ENCODE measurements at regions not wholly inside any gene's neighbourhood (a gene's known extent, or its start where the extent isn't known, plus 50 kb on each side); places are given as distances from the start of the nearest gene placed in this dataset.
"Not testable (repeated sequence)": the region's sequence is repeated elsewhere in the genome, so short reads cannot be mapped to it uniquely, and the experiment has no call there.

- WGBS, 4 donors = 11 to 44% (median 34%) methylated on average over 1 to 5 of the region's 5 CpGs
- H3K27ac ChIP-seq; H3K9me3 ChIP-seq (replicated peaks in 1 of 3); intact Hi-C loops (cut with DNase I); H3K36me3 ChIP-seq (replicated peaks in 1 of 2); H3K4me3 ChIP-seq; H3K4me1 ChIP-seq (replicated peaks in 1 of 2); H3K27me3 ChIP-seq: not testable (repeated sequence)
- TF ChIP-seq, protein P1, sequence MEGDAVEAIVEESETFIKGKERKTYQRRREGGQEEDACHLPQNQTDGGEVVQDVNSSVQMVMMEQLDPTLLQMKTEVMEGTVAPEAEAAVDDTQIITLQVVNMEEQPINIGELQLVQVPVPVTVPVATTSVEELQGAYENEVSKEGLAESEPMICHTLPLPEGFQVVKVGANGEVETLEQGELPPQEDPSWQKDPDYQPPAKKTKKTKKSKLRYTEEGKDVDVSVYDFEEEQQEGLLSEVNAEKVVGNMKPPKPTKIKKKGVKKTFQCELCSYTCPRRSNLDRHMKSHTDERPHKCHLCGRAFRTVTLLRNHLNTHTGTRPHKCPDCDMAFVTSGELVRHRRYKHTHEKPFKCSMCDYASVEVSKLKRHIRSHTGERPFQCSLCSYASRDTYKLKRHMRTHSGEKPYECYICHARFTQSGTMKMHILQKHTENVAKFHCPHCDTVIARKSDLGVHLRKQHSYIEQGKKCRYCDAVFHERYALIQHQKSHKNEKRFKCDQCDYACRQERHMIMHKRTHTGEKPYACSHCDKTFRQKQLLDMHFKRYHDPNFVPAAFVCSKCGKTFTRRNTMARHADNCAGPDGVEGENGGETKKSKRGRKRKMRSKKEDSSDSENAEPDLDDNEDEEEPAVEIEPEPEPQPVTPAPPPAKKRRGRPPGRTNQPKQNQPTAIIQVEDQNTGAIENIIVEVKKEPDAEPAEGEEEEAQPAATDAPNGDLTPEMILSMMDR (IDR thresholded peaks at IDR 0.05) = peak in 1 of 6 experiments; percentile 22
- DNase-seq = peak in 6 of 7 donors; percentile 28 to 64 (median 55)
These were observed 1535.1 kb downstream of the RPIA start for GRCh38 chr2:90226465-90227072.

DNA sequence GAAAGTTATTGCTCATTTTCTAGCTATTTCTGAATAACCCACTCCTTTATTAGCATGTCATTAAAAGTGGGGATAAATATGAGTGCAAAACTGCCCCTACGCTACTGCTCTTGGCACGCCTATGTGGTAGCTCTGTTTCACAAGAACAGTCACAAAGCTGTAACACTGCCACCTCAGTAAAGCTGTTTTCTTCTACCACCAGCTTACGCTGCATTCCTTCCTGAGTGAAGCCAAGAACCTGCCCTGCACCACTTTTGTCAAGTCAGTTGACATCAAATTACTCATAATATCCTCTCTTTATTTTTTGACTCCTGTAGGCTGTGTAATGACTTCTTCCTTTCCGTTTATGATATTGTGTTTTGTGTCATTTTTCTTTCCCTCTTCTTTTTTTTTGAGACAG is 1539.7 kb downstream of the RPIA start:
- DNase-seq; intact Hi-C loops (cut with DNase I); H3K27ac ChIP-seq; H3K27me3 ChIP-seq; H3K4me3 ChIP-seq; H3K4me1 ChIP-seq (replicated peaks in 1 of 2); H3K9me3 ChIP-seq (replicated peaks in 1 of 3); H3K36me3 ChIP-seq (replicated peaks in 1 of 2): not testable (repeated sequence)
- 69 to 85% (median 77%) methylated on average over 3 to 4 of the region's 4 CpGs for WGBS, 4 donors

DNA sequence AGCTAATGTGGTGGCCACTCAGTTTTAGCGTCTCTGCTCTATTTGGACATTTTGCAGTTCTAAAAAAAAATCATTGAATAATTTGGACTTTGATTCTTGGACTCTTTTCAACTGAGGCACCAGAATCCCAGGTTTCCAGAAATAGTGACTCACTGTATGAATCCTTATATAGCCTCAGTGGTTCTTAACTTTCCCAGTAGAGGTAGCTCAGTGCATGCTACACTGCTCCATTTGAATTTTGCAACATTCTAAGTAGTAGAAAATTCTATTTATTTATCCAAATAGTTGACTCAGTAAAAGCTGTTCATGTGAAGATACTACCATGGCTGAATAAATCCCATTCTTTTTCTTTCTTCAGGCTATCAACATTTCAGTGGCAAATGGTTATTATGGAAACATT is 1544.0 kb downstream of the RPIA start:
- H3K9me3 ChIP-seq (replicated peaks in 1 of 3); intact Hi-C loops (cut with DNase I); H3K27me3 ChIP-seq; H3K36me3 ChIP-seq (replicated peaks in 1 of 2); DNase-seq; H3K27ac ChIP-seq; H3K4me1 ChIP-seq (replicated peaks in 1 of 2); H3K4me3 ChIP-seq: not testable (repeated sequence)
- 50 to 100% (median 64%) methylated on average over 1 of the region's 1 CpG; no CpG with 5 or more reads in 1 of the 4 donors for WGBS, 4 donors

DNA sequence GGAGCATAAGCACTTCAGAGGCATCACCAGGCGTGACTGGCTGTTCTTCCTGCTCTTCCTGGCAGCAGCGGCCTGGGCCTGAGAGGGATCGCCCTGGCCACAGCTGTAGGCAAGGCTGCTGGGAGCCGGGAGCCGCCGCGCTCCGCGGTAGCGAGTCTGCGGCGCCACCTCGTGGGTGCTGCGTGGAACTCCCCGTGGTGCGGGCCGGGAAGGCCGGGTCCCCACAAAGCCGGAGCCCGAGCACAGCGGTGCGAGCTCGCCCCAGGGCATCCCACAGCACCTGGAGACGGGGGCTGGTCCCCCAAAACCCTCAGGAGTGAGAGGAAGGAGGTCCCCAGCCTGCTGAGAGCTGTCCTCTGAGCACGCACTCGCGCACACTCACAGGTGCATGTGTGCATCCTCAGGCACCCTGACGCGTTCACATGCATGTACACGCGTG is 1546.5 kb downstream of the RPIA start:
- TF ChIP-seq, protein P1 (IDR thresholded peaks at IDR 0.05) = peak in 3 of 6 experiments; percentile 12 to 49 (median 16)
- H3K27me3 ChIP-seq; H3K36me3 ChIP-seq (replicated peaks in 1 of 2); H3K4me3 ChIP-seq; H3K4me1 ChIP-seq (replicated peaks in 1 of 2); H3K9me3 ChIP-seq (replicated peaks in 1 of 3); intact Hi-C loops (cut with DNase I); H3K27ac ChIP-seq: not testable (repeated sequence)
- WGBS, 4 donors = 10 to 36% (median 21%) methylated on average over 3 to 31 of the region's 31 CpGs
- DNase-seq = peak; percentile 51 to 81 (median 75)

DNA sequence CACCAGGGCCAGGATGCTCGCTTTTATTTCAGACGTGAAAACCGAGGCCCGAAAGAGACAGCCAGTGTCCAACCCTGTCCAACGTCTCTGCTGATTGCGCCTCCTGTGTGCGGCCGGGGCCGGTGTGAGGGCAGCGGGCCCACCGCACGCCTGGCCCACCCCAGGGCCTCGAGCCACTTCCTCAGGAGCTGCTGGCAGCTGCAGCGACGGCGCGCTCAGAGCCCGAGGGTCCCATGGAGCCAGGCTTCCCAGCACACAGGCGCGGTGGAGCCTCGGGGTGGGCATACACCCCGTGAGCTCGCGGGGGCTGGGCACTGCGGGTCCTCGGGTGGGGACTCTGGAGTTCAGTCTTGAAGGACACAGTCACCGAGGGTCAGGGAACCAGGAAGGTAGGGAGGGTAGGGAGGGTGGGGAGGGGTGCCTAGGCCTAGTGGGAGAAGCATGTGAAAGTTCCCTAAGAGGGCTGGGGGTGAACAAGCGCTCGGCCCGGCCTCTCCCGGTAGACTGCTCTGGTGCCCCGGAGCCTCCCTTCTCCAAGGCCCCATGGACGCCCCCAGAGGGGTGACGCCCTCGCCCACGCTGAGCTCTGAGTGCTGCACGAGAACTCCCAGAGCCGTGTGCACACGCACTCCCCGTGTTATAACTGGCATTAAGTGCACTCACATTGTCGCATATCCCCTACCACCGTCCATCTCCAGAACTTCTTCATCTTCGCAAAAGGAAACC is 1547.2 kb downstream of the RPIA start:
- H3K27ac ChIP-seq; DNase-seq; H3K4me3 ChIP-seq; H3K27me3 ChIP-seq; H3K36me3 ChIP-seq (replicated peaks in 1 of 2); intact Hi-C loops (cut with DNase I); H3K4me1 ChIP-seq (replicated peaks in 1 of 2); H3K9me3 ChIP-seq (replicated peaks in 1 of 3): not testable (repeated sequence)
- 75 to 86% (median 83%) methylated on average over 14 to 43 of the region's 43 CpGs for WGBS, 4 donors

DNA sequence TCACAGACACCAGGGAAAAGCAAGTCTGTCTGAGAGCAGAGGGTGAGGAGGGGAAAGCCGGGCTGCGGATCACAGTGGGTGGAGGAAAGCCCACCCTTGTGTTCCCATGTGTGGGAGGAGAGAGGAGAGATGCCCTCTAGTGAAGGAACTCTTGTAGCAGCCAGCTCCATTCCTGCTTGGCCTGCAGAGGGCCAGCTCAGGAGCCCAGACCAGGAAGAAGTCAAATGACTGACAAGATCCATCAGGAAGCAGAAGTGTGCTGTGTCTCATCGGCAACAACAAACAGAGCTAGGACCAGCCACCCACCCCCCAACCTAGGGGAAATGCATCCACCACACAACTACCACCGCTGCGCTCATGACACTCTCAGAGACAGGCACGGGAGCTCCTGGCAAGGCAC is 1548.3 kb downstream of the RPIA start:
- H3K27me3 ChIP-seq; H3K36me3 ChIP-seq (replicated peaks in 1 of 2); H3K4me1 ChIP-seq (replicated peaks in 1 of 2); H3K27ac ChIP-seq; intact Hi-C loops (cut with DNase I); DNase-seq; H3K9me3 ChIP-seq (replicated peaks in 1 of 3); H3K4me3 ChIP-seq: not testable (repeated sequence)
- WGBS, 4 donors = 68 to 100% (median 82%) methylated on average over 1 to 5 of the region's 6 CpGs

DNA sequence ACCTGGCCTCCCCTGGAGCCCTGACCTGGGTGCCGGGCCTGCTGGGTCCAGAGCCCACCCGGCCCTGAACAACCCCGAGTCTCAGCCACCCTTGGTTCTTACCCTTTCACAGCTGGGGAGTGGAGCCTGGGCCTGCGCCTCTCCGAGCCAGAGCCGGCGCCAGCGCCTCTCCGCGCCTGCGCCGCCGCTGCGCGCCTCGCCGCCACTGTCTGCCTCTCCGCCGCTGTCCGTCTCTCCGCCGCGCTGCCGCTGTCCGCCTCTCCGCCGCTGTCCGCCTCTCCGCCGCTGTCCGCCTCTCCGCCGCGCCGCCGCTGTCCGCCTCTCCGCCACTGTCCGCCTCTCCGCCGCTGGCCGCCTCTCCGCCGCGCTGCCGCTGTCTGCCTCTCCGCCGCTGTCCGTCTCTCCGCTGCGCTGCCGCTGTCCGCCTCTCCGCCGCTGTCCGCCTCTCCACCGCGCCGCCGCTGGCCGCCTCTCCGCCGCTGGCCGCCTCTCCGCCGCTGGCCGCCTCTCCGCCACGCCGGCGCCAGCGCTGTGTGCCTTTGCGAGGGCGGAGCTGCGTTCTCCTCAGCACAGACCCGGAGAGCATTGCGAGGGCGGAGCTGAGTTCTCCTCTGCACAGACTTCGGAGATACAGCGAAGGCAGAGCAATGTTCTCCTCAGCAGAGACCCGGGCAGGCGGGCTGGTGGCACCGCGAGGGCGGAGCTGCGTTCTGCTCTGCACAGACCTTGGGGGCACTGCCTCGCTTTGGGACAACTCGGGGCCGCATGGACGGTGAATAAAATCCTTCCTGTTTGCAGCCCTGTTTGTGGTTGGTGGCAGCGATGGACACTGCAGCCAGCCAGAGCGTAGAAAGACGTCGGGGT is 1553.7 kb downstream of the RPIA start:
- H3K9me3 ChIP-seq (replicated peaks in 1 of 3); H3K4me1 ChIP-seq (replicated peaks in 1 of 2); H3K27ac ChIP-seq; H3K4me3 ChIP-seq; H3K36me3 ChIP-seq (replicated peaks in 1 of 2); intact Hi-C loops (cut with DNase I); H3K27me3 ChIP-seq: not testable (repeated sequence)
- 24 to 92% (median 82%) methylated on average over 36 to 94 of the region's 94 CpGs for WGBS, 4 donors
- peak in 3 of 7 donors; percentile 12 to 23 (median 21) for DNase-seq

DNA sequence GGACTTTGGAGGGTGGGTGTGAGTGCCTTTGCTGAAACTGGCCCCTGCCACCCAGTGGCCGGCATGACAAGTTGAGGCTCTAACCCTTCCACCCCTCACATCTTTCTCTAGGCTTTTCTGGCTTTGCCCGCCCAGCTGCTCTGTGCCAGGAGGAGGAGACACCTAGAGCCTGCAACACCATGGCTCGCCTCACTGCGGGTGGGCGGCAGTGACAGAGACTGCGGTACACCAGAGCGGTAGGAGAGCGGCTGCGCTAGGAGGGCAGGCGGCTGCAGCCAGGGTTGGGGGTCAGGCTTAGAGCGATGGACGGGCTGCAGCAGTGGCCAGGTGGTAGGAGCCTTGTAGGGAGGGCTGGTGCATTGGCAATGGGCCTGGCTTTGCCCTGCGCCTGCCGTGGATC is 1556.9 kb downstream of the RPIA start:
- H3K27me3 ChIP-seq; H3K27ac ChIP-seq; DNase-seq; H3K36me3 ChIP-seq (replicated peaks in 1 of 2); H3K4me3 ChIP-seq; H3K4me1 ChIP-seq (replicated peaks in 1 of 2); H3K9me3 ChIP-seq (replicated peaks in 1 of 3); intact Hi-C loops (cut with DNase I): not testable (repeated sequence)
- whole genome bisulfite sequencing, 4 donors = 94 to 99% (median 98%) methylated on average over 7 to 9 of the region's 14 CpGs; no CpG with 5 or more reads in 1 of the 4 donors

Measured in adrenal gland (tissue), 9 donors.